NB4 (cell line): ENCODE measurements at regions not wholly inside any gene's neighbourhood (a gene's known extent, or its start where the extent isn't known, plus 50 kb on each side); places are given as distances from the start of the nearest gene placed in this dataset.

Experiments
- DNase-seq: peaks from one replicate; pipeline ENCODE4 v3.0.0; 2010; ENCODE audit warnings: low read depth
- H3K4me3 ChIP-seq: one replicate; pipeline ENCODE4 v1.5.1; 2011; ENCODE audit warnings: mild to moderate bottlenecking, low read depth, low read length, moderate library complexity
- MYC ChIP-seq: IDR thresholded peaks from 2 replicates; pipeline ENCODE4 v1.6.1; 2011; ENCODE audit warnings: low read depth, low read length
- POLR2A ChIP-seq: IDR thresholded peaks from 2 replicates; pipeline ENCODE4 v1.6.1; 2011; ENCODE audit warnings: mild to moderate bottlenecking; ENCODE audit not compliant: insufficient read length; ENCODE audit errors: extremely low read depth
- TF ChIP-seq, protein P1 (sequence below): IDR thresholded peaks from one replicate; pipeline ENCODE4 v1.5.1; 2012; ENCODE audit warnings: low read depth, low read length
- TF ChIP-seq, protein P2 (sequence below): IDR thresholded peaks from 2 replicates; pipeline ENCODE4 v1.6.1; 2011; ENCODE audit warnings: low read depth, low read length

DNA sequence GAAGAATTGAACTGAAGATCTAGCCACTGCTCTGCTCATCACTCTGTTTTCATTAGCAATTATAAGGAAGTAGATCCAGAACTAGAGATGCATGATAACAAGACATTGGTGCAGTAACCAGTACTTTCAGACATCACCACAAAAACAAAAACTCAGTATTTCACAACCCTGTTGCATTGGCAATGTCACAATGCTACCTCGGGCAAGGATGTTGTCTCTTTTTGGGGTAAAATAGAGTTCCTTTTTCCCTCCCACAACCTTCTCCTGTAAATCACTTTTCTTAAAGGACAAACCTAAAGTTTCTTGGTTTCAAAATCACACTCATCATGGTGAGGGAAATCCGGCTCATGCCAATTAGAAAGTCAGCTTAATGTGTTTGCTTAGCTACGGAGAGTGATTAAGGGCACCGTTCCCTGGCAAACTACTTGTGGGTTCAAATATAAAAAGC, 420.1 kb upstream of the MEF2C start:
- TF ChIP-seq POLR2A (no peak), MYC (no peak)
- TF ChIP-seq, protein P1, sequence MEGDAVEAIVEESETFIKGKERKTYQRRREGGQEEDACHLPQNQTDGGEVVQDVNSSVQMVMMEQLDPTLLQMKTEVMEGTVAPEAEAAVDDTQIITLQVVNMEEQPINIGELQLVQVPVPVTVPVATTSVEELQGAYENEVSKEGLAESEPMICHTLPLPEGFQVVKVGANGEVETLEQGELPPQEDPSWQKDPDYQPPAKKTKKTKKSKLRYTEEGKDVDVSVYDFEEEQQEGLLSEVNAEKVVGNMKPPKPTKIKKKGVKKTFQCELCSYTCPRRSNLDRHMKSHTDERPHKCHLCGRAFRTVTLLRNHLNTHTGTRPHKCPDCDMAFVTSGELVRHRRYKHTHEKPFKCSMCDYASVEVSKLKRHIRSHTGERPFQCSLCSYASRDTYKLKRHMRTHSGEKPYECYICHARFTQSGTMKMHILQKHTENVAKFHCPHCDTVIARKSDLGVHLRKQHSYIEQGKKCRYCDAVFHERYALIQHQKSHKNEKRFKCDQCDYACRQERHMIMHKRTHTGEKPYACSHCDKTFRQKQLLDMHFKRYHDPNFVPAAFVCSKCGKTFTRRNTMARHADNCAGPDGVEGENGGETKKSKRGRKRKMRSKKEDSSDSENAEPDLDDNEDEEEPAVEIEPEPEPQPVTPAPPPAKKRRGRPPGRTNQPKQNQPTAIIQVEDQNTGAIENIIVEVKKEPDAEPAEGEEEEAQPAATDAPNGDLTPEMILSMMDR: no peak
- TF ChIP-seq, protein P2, sequence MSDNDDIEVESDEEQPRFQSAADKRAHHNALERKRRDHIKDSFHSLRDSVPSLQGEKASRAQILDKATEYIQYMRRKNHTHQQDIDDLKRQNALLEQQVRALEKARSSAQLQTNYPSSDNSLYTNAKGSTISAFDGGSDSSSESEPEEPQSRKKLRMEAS: no peak
- no peak overlapping the region for H3K4me3 ChIP-seq
- DNase-seq: peak; percentile 11

DNA sequence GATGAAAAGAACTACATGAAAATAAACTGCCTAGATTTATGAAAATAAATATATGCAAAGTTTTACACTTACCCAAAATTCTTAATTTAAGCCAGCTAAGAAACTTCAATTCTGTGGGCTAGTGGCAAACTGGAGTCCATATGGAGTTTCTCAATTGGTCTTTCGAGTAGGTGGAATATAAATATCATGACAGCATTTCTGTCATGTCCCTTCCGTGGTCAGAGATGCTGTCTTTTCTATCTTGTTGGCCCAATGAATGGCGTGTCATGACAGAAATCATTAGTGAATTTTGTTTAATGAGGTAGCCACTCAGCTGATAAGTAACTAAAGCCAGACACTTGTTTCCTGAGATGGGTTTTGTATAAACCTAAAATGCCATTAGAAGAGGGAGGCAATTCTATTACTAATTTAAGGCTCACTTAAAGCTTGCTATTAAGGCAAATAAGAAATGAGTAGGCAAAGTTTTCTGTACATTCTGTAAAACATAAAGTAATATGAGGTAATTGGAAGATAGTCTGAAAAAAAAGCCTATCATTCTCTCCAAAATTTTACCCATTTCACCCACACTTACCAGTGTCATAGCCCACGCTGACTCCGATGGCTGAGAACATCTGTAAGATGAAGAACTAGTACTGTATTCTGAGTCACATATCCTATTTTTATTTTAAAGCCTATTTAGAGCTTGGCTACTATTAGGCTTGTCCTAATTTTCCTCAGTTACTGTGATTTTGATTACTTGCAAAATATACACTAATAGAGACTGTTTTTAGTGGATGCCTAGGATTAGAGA, 419.3 kb upstream of the MEF2C start:
- TF ChIP-seq, protein P2: no peak
- TF ChIP-seq MYC (no peak), POLR2A (no peak)
- TF ChIP-seq, protein P1: no peak
- DNase-seq: no peak
- no peak overlapping the region for H3K4me3 ChIP-seq

DNA sequence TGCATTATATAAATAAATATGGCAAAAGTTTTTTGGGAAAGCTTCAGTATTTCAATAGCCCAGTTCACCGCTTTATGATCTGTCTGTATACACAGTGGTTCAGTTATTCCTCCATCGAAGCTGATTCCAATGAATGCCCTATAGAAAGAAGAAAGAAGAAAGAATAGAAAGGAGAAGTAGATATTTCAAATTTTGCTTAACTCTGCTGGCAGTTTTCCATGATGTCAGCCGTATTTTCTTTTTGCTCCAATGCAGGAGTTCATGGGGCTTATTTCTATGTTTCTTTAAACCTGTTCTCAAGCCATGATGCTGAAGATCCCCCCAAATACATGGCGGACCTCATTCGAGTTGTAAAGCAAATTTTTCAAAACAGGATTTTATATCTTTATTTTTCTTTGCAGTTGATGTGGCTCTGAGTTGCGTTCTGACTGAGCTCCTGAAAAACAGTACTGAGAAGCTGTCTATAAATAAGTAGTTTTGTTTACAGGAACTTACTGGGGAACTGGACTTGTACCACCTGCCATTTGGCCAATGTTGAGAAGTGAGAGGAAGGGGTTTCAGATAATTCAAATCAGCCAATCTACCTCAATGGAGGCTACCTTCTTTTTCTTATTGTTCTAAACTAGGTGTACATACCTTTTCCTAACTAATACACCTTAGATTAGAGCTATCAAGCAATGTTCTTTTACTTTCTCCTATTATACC, 418.5 kb upstream of the MEF2C start:
- no peak for TF ChIP-seq MYC
- TF ChIP-seq, protein P1: no peak
- TF ChIP-seq, protein P2: no peak
- TF ChIP-seq POLR2A: no peak
- no peak for DNase-seq
- no peak overlapping the region for H3K4me3 ChIP-seq

DNA sequence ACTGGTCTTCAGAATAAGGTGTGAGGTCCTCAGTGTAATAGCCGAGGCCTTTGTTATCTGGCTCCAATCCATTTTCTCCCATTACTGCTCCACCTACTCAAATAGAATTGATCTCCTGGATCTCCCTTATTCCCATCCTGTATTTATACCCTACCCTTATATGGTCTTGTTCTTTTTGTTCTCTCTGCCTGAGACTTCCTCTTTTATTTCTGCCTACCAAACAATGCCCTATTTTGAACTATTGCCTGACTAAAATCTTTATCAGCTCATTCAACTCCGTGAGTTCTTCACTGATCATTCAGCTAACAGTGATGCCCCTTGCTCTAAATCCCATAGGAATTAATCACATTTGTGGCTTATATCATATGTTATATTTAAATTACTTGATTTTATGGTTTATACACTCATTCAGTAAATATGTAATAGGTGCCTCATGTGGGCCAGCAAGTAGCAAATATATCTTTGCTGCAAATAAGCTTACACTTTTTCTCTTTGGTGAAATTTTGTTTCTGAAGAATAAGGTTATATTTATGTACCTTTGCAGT, 417.5 kb upstream of the MEF2C start:
- DNase-seq: no peak
- TF ChIP-seq, protein P1: no peak
- TF ChIP-seq POLR2A: no peak
- TF ChIP-seq MYC: no peak
- TF ChIP-seq, protein P2: no peak
- no peak overlapping the region for H3K4me3 ChIP-seq

DNA sequence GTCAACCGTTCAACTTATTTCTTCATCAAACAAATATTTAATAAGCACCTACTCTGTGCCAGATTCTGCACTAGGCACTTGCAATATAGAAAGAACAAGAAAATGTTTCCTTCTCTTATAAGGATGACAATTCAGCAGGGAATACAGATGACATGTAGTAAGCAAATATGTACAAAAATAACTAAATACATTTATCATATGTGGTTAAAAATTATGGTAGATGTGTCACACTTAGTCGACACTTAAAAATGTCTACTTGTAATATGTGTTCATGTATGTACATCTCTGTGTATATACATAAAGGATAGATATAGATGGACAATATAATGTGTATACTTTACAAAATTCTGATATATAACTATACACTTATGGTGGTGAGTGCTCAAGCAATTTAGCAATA, 417.0 kb upstream of the MEF2C start:
- DNase-seq: no peak
- TF ChIP-seq, protein P1: no peak
- TF ChIP-seq MYC (no peak), POLR2A (no peak)
- TF ChIP-seq, protein P2: no peak
- no peak overlapping the region for H3K4me3 ChIP-seq
